Skeletal muscle tissue (tissue), 4 donors: ENCODE measurements at regions not wholly inside any gene's neighbourhood (a gene's known extent, or its start where the extent isn't known, plus 50 kb on each side); places are given as distances from the start of the nearest gene placed in this dataset. TPM values are rescaled to one million over a fixed set of nuclear protein-coding genes. Genes with fewer than 3 reads are reported as not detected.

Experiments
- H3K27ac ChIP-seq: one replicate; pipeline ENCODE4 v1.7.0; 2013; ENCODE audit warnings: mild to moderate bottlenecking, low read depth, low read length, inconsistent platforms
- H3K27me3 ChIP-seq, 3 donors: one replicate each; pipeline ENCODE4 v1.7.0; 2013; ENCODE audit warnings: low read length in 3 of 3; ENCODE audit not compliant: control insufficient read depth in 3 of 3, insufficient read depth in 3 of 3
- H3K36me3 ChIP-seq, 3 donors: one replicate each; pipeline ENCODE4 v1.7.0; 2013; ENCODE audit warnings: low read length in 3 of 3; ENCODE audit not compliant: control insufficient read depth in 3 of 3, insufficient read depth in 3 of 3
- H3K4me1 ChIP-seq, 3 donors: one replicate each; pipeline ENCODE4 v1.7.0; 2013; ENCODE audit warnings: low read length in 3 of 3, mild to moderate bottlenecking in 3 of 3; ENCODE audit not compliant: control insufficient read depth in 3 of 3, insufficient read depth in 3 of 3
- H3K4me3 ChIP-seq, 3 donors: one replicate each; pipeline ENCODE4 v1.7.0; 2013; ENCODE audit warnings: low read length in 3 of 3
- H3K9ac ChIP-seq, 3 donors: one replicate each; pipeline ENCODE4 v1.7.0; 2013; ENCODE audit warnings: low read length in 3 of 3, mild to moderate bottlenecking in 3 of 3, moderate library complexity in 2 of 3, low read depth in 1 of 3
- H3K9me3 ChIP-seq, 3 donors: one replicate each; pipeline ENCODE4 v1.7.0; 2013; ENCODE audit warnings: low read length in 3 of 3; ENCODE audit not compliant: control insufficient read depth in 3 of 3
- small RNA-seq: library from RNA; depleted of rRNA; stranded (forward); fragments of <200 nt; gene quantifications from one replicate; pipeline ENCODE3, GENCODE V24; 2014
- donor health status: Osteomylitis.

- Histone ChIP-seq H3K9me3 (no peaks in the 10 kb centered on the region), H3K36me3 (no peaks in the 10 kb centered on the region), H3K9ac (no peak overlapping the region), H3K4me1 (no peaks in the 10 kb centered on the region), H3K27ac (no peak overlapping the region), H3K27me3 (no peaks in the 10 kb centered on the region), H3K4me3 (no peak overlapping the region)
Observed at GRCh38 chr4:61094854-61095598, 105.1 kb upstream of the ADGRL3 start.

DNA sequence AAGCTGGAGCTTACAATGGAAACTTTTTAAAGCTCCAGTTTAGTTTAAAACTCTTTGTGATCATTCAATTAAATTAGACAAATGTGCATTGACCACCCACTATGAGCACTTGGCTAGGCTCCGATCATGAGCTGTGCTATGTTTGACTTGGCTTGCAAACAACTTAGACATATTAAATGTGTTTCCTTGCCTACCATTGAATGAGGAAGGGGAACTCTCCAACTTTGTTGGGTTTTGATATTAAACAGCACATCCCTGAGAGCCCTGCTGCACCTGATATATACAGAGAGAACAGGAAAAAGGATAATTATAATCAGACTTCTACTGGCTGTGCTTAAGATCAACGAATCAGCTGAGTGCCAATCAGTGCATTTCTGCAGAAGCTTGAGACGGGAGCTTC, 71.4 kb upstream of the ADGRL3 start:
- Histone ChIP-seq H3K27ac (no peak overlapping the region), H3K36me3 (no peaks in the 10 kb centered on the region), H3K27me3 (no peaks in the 10 kb centered on the region), H3K9me3 (peaks cover 0 to 2% (median 0%) of the 10 kb centered on the region in 3 donors), H3K9ac (no peak overlapping the region), H3K4me3 (no peak overlapping the region), H3K4me1 (no peaks in the 10 kb centered on the region)

- Histone ChIP-seq H3K9me3 (peaks cover 0 to 2% (median 0%) of the 10 kb centered on the region in 3 donors), H3K4me3 (no peak overlapping the region), H3K27ac (no peak overlapping the region), H3K27me3 (no peaks in the 10 kb centered on the region), H3K4me1 (no peaks in the 10 kb centered on the region), H3K36me3 (no peaks in the 10 kb centered on the region), H3K9ac (no peak overlapping the region)
Observed at GRCh38 chr4:61129971-61130370, 70.2 kb upstream of the ADGRL3 start.

- Histone ChIP-seq H3K27ac (no peak overlapping the region), H3K36me3 (no peaks in the 10 kb centered on the region), H3K4me3 (no peak overlapping the region), H3K9ac (no peak overlapping the region), H3K9me3 (no peaks in the 10 kb centered on the region), H3K4me1 (no peaks in the 10 kb centered on the region), H3K27me3 (no peaks in the 10 kb centered on the region)
Observed at GRCh38 chr4:61143461-61143860, 56.7 kb upstream of the ADGRL3 start.

DNA sequence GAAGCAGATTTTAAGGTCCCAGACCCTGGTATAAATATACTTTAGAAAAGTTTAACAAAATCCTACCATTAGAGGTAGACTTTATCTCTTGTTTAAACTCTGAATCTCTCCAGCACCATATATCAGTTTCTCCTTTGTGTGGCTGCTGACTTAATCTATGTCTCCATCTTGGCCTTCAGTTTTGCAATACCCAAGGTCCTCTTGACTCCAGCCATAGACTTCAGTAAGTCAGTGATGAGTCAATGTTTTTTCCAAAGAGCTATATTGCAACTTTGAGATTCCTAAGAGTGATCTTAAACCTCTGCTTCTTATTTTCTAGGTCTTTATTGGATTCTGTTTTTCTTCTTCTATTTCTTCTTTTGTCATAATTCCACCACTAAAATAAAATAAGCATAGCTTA, 50.8 kb upstream of the ADGRL3 start:
- Histone ChIP-seq H3K36me3 (no peaks in the 10 kb centered on the region), H3K9me3 (no peaks in the 10 kb centered on the region), H3K4me1 (no peaks in the 10 kb centered on the region), H3K27me3 (no peaks in the 10 kb centered on the region), H3K9ac (no peak overlapping the region), H3K27ac (no peak overlapping the region), H3K4me3 (no peak overlapping the region)

Small RNAs in the stretch of these regions (small RNA-seq; reads per million reads assigned to genes)
- not detected for gene MIR548AG1
- not detected for gene RF00019
- gene RNU6-1325P: not detected
